NCI-H2196 treated with DMSO at 0.1 percent for 48 hours (cell line): ENCODE measurements at regions not wholly inside any gene's neighbourhood (a gene's known extent, or its start where the extent isn't known, plus 50 kb on each side); places are given as distances from the start of the nearest gene placed in this dataset.
"Not testable (repeated sequence)": the region's sequence is repeated elsewhere in the genome, so short reads cannot be mapped to it uniquely, and the experiment has no call there.

Source experiments
- DNase-seq: peaks from one replicate; lab custom pipeline; 2025; ENCODE audit not compliant: unreplicated experiment; lab: John Stamatoyannopoulos, UW

DNA sequence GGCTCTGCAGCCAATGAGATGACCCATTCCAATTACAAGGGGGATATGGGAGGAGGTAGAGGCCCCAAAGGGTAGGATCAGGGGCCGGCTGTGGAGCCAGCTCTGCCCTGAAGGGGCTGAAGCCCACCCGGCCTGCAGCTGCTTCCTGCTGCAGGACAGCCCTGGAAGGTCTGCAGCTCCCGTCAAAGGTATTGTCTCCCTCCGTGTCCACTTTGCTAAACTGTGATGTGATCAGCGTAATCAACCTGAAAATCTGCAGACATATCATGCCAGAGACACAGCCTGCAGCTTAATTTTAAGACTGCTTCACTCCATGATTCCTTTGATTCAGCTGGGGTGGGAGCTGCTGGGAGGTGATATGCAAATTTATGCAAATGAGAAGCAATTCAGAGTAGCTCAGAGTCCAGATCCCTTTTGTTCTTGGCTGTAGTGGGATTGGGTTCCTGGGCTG is 90.7 kb downstream of the GADD45G start:
- DNase-seq, result no peak

DNA sequence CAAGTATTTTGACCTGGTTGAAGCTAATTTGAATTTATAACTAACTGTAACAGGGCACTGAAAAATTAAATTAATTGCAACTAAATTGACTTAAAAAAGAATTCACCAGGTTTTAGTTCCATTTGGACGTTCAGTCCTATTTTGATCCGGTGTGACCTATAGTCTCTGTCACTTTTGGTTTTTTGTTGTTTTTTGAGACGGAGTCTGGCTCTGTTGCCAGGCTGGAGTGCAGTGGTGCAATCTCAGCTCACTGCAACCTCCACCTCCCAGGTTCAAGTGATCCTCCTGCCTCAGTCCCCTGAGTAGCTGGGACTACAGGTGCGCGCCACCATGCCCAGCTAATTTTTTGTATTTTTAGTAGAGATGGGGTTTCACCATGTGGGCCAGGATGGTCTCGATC is 91.2 kb downstream of the GADD45G start:
- not testable (repeated sequence) for DNase-seq

DNA sequence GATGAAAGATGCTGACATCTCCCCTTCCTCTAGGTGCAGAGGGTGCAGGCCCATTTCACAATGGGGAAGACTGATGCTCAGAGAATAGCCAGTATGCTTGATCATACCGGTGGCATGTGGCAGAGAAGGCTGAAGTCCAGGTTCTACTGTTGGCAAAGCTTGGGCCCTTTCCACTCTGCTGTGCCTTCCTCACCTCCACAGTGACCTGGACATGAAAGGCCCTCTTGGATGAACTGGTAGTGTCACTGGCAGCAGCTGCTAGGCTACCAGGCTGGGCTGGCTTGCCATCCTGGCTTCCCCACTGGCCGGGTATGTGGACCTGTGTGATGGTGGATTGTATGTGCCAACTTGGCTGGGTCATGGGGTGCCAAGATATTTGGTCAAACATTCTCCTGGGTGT is 92.0 kb downstream of the GADD45G start:
- DNase-seq, result no peak

DNA sequence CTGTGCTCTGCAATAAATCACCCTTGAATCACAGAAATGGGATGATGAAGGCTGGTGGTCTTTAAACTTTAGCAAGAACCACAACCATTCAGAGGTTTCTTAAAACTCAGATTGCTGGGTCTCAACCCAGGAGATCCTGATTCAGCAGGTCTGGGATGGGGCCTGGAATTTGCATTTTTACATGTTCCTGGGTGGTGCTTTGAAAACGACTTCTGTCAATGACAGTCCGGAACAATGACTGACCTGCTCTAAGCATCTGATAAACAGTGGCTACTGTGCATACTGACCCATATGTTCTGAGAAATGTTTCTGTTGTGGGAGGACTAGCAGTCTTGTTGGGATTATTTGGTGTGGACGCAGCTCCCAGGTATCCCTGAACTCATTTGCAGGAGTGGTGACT is 92.7 kb downstream of the GADD45G start:
- no peak for DNase-seq

DNA sequence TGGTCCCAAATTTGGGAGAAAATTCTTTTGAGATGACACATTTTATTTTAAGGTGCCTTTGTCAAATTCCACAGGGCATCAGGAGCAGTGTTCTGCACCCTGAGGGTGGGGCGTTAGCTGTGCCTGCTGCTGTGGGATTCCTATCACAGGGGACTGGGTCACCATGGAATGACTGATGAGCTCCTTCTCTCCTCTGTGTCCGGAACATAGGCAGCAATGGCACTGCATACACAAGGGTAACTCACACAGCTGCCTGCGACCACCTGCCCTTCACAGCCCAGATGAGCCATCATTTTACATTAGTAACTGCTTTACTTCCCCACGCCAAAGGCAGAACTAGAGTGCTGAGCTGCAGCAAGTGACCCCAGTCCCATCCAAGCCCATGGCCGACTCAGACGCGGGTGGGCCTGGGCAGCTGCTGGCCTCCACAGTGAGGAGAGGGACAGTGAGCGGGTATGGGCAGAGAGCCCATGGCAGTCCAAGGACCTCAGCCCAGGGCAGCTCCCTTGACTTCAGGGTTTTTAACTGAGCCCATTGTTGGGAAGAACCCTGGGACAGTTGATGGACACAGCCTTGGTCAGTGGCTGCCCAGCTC is 93.7 kb downstream of the GADD45G start:
- no peak for DNase-seq

DNA sequence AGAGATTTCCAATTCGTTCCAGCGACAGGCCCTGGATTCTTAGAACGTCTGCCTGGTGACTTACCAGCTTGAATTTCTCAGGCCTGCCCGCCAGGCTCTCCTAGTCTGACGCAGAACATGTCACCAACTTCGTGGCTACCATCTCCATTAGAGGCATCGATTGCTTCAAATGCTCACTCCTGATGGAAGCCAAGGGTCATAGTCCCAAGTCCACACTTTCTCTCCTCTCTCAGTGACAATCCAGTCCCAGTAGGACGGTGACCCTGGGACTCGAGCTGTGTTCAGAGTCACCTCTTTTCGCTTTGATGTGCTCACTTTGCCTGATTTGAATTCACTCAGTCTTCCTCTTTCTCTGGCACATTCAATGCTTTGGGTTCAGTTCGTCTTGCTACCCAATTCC is 94.8 kb downstream of the GADD45G start:
- no peak for DNase-seq

DNA sequence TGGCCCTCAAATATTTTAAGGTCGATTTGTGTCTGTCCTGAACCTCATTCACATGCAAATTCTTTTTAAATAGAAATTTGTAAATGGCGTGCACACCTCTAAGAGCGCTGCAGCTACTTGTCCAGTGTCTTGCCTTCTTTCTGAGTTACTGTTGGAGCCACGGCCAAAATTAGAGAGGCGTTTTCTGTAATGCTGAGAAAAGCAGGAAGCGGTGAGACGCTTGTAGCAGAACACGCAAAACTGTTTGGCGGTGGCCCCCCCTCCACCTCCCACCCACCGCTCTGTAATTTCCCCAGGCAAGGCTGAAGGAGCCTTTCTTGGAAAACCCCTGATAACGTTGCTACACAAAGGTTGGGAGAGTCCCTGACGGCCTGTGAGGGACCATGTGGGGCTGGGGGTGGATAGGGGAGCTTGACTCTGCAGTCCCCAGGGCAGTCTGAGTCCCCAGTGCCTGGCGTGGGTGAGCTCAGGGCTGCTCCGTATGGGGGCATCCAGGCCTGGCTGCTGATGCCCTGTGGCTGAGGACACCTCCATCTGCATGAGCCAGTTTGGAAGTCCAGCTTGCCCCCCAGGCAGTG is 96.5 kb downstream of the GADD45G start:
- no peak for DNase-seq

DNA sequence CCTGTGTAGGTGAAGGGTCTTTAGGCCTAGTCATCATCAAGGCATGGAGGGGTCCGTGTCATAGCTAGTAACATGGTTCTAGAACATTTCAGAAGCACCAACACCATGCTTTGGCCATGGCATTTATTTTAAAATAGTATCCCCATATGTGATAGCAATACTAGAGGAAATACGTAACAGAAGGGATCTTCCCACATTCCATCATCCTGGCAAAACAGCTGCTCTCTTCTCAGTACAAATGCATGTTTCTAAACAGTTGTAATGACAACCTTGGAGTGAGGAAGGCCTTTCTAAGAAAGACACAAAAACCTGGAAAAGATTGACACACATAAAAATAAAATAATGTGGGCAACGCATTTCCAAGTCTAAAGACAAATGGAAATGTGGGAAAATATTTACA is 97.6 kb downstream of the GADD45G start:
- DNase-seq, result no peak

DNA sequence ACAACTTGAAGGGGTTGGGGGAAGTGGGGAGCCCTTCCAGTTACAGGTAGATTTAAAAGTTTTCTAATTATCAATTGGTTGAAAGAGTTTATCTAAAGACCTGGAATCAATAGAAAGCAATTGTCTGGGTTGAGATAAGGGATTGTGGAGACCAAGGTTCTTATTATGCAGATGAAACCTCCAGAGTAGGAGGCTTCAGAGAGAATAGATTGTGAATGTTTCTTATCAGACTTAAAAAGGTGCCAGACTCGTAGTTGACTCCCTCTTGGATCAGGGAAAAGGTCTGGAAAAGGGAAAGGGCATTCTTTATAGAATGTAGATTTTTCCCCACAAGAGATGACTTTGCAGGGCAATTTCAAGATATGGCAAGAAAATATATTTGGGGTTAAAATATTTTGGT is 100.8 kb downstream of the GADD45G start:
- DNase-seq, result no peak

DNA sequence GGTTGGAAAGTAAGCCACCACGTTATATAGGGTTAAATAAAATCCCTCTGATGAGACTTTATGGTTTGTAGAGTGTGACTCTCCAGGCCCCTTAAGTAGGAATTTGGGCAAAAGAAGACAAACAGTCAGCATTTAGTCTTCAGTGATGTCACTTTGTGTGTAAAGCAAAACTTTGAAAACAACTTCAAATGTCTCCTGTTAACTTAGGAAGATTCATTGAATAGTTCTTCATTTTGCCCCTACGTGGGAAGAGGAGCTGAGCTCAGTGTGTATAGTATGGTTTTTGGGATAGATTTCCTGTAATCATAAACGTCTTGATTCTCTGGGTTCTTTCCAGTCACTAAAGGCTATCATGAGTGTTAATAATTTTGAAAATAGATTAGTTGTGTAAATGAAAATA is 101.3 kb downstream of the GADD45G start:
- no peak for DNase-seq

DNA sequence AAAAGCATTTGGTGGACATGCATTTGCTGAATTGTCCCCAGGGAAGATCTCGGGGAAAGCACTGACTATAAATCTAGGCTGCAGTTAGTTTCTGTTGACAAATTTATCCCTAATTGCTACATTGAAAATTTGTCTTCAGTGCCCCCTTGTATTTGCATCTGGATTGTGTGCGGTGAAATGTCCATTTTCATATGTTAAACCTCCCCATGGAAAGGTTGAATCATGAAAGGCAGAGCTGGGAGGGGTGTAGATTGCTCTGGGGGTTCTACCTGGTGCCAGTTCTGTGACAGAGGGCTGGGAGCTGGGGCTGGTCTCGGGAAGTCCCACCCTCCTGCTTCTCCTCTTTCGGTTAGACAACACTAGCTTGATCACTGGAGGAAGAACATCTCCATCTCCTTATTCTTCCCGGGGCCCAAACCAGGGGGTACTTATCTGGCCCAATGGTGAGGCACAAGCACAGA is 101.9 kb downstream of the GADD45G start:
- DNase-seq, result no peak

DNA sequence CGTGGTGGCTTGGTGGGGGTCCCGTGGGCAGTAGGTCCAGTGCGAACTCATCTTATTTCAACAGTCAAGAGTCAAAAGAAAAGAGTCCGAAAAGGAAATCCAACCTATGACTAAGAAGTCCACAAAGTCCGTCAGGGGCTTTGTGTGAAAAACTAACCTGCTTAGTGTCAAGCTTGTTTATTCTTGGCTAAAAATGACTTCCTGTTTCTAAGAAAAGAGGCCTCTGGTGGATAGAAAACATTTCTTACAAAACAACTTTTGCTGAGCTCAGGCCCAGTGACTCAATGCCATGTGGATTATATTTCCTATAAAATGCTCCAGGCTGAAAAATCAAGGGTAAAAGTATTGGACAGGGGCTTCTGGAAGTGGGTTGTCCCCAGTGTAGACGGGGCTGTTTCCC is 105.9 kb downstream of the GADD45G start:
- DNase-seq, result no peak

DNA sequence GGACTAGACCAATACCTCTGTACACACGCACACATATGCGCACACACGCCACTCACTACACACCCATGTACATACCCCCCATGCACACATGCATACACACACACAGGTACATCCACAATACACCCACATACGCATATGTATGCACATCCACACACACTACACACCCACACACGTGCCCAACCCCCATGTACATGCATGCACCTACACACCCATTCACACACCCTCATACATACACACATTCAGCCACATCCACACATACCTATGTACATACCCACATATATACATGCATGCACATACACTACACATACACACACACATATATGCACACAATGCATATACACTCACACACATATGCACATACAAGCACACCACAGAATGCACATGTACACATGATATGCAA is 107.1 kb downstream of the GADD45G start:
- no peak for DNase-seq

DNA sequence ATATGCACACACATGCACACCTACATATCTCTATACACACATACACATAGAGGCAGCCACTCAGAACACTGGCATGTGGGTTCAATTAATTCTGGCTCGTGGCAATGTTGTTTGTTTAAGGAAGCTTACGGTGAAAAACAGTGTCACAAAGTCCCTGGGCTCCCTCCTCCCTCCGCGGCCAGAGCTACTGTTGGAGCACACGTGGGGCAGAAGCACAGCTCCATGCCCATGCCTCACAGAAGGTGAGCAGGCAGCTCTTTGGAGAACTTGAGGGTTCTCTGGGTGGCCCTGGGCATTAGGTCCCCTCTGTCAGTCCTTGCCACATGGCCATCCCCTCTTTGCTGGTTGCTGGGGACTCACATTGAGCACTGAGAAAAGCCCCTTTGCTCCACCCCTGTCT is 107.5 kb downstream of the GADD45G start:
- DNase-seq, result no peak

DNA sequence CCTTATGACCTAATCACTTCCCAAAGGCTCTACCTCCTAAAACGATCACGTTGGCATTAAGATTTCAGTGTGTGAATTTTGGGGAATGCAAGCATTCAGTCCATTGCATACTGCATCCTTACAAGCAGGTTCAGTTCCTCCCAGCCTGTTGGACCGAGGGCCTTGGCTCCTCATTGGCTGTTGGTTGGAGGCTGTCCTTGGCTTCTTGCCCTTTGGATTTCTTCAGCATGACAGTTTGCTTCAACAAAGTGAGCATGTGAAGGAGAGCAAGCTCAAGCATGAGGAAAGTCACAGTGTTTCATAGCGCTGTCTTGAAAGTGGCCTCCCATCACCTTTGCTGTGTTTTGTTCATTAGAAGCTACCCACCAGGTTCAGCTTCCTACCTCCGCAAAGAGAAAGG is 109.5 kb downstream of the GADD45G start:
- no peak for DNase-seq

DNA sequence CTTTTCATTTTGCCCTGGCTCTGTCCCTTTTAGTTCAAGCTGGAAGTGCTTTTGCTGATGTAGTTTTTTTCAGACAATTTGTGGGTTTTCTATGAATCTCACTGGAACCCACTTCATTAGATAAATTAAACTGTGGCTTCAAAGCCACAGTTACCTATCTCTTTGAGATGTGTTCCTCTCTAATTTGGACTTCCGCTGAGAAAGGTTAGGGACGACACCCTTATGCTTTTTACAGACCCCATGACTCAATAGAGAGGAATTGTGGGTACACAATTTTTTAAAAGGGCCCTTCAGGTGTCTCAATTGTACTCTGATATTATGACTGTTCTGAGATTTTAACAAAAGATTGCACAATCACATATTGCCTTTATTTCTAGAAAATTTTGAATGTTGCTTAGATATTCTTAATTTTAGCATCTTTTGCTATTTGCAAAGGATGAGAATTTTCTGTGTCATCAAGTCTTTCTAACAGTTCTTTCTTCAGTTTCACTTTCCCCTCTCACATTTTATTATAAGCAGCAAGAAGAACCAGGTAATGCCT is 110.6 kb downstream of the GADD45G start:
- DNase-seq, result no peak

DNA sequence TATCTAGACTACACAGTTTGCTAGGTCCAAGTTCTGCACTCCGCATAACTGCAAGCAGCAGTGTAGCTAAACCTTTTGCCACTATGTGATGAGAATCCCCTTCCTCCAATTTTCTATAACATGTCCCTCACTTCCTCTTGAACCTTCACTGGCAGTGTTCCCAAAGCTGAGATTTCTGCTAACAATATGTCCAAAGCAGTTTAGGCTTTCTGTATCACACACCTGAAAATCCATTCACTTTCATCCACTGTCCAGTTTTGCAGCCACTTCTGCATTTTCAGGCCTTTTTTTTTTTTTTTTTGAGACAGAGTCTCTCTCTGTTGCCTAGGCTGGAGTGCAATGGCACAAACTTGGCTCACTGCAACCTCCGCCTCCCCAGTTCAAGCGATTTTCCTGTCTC is 111.1 kb downstream of the GADD45G start:
- DNase-seq, result no peak

DNA sequence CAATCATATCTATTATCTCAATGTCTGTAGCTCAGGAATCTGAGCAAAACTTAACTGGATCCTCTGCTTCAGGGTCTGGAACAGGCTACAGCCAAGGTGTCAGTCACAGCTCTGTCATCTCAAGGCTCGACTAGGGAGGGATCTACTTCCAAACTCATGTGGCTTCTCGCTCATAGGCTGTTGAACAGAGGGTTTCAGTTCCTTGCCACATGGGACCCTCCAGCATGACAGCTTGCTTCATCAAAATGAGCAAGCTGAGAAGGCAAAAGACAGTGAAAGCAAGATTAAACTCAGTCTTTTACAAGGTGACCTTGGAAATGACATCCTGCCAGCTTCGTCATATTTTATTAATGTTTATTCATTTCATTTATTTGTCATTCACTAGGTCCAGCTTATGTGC is 111.7 kb downstream of the GADD45G start:
- DNase-seq, result no peak

DNA sequence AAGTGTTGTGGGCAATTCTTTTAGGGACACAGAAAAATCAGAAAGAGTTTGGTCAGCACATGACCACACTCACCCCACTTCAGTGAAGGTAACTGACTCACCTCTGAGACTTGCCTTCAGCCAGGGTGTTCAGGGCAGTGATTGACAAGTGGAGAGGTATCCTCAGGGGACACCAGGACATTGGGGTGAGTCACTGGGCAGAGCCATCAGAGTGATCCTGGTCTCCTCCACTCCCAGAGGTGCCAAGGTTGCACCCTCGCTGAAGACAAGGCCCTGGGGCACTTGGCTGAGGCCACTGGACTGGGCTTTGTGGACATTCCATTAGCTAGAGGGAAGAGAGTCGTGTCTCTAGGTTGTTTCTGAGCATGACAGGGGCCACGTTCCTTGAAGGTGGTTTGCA is 113.4 kb downstream of the GADD45G start:
- DNase-seq, result no peak

DNA sequence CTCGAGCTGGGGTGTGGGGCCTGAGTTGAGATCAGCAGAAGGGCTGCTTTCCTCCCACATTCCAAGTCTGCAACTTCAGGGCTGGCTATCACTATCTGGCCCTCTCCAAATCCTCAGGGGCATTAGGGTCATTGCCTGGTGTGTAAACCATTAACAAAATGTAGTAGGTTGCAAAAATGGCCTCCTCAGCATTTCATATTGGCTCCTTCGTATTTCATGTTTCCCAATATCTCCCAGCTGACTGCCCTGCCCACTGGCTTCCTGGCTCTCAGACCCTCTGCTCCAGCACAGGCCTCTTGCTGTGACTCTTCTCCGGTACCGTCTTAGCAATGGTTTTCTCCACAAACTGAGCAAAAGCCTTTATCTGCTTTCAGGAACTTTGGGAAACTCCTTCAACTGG is 113.8 kb downstream of the GADD45G start:
- DNase-seq, result no peak

DNA sequence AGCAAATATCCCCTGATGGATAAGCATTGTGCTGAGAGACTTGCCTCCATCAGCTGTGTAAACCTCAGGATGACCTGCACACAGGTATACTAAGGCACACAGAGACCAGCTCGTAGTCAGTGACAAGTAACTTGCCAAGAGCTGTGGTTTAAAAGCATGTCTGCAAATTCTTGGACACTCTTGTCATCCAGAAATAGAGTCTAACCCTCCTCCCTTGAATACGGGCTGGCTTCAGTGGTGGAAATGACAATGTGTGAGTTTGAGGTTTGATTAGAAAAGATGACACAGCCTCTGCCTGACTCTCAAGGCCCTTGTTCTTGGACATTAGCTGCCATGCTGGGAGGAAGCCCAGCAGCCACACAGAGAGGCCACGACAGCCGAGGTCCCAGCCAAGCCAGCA is 114.4 kb downstream of the GADD45G start:
- no peak for DNase-seq

DNA sequence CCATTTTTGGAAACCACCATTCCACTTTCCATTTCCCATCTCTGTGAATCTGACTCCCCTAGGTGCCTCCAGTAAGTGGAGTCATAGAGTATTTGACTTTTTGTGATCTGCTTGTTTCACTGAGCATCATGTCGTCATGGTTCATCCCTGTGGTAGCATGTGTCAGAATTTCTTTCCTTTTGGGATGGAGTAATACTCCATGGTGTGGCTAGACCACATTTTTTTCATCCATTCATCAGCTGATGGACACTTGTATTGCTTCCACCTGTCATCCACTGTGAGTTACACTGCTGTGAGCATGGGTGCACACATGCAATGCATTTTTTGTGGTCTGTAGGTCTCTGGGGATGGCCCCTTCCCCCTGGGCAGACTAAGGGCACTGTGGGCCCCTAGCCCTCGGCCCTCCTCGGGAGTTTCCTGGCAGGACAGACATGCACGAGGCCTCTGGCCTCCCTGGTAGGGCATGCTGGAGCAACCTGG is 115.9 kb downstream of the GADD45G start:
- no peak for DNase-seq

DNA sequence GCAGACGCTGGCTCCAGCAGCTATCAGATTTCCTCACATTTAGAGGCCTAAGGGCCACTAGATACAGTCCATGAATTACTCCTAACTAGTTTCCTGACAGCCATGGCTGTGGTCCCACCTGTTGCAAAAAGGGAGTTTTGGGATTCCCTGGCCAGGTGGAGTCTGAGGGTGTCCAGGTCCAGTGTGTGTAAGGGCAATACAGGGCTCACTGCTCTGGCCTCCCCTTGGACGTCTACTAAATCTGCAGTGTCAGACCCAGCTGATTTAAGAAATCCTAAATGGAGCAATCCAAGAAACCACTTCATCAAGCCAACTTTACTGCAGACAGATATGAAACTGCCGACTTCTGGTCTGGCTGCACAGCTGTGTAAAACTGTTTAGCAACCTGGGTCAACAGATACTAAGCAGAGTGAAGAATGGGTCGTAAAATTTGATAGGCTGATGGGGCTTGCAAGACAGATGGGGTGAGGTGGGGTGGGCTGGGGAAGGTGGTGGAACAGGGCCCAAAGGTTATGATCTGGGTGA is 116.4 kb downstream of the GADD45G start:
- DNase-seq, result no peak
